ENCODE measurements at regions not wholly inside any gene's neighbourhood (a gene's known extent, or its start where the extent isn't known, plus 50 kb on each side); places are given as distances from the start of the nearest gene placed in this dataset.

- no peak overlapping the region for H3K4me2 ChIP-seq (ENCODE audit: insufficient read depth in 1 of 2, low read depth in 2 of 2, low read length in 2 of 2)
These were observed 275.3 kb upstream of the PRR20A start for GRCh38 chr13:56865416-56865815.

More at GRCh38 chr13:56865416-56865815, 275.3 kb upstream of the PRR20A start:
- FAIRE-seq (no peak), DNase-seq (ENCODE audit: low read depth in 1 of 2, low spot score in 2 of 2) (no peak)
- no peak overlapping the region for H4K91ac ChIP-seq (replicated peaks; ENCODE audit: insufficient read length, low read length)
- no peak overlapping the region for H3K9ac ChIP-seq (replicated peaks in 1 of 4; ENCODE audit: extremely low read depth in 1 of 4, low read depth in 3 of 4, low read length in 3 of 4)
- H2AK5ac ChIP-seq (ENCODE audit: low read depth, low read length): no peak overlapping the region
- H3K79me2 ChIP-seq (ENCODE audit: control insufficient read depth in 1 of 2, insufficient read depth in 2 of 2, low read length in 2 of 2): no peaks in the 10 kb centered on the region
- H2AFZ ChIP-seq (ENCODE audit: low read length): no peak overlapping the region
- H3K36me3 ChIP-seq (ENCODE audit: control insufficient read depth in 2 of 4, insufficient read depth in 4 of 4, low read length in 3 of 4): no peaks in the 10 kb centered on the region
- H3K14ac ChIP-seq (ENCODE audit: insufficient read length): no peak overlapping the region
- CTCF ChIA-PET (ENCODE audit: partially characterized antibody): no interaction called here
- H2BK20ac ChIP-seq (ENCODE audit: low read length): no peak overlapping the region
- no peak overlapping the region for H4K5ac ChIP-seq (ENCODE audit: insufficient read length, low read depth, low read length)
- H4K20me1 ChIP-seq (replicated peaks in 1 of 2; ENCODE audit: control insufficient read depth in 1 of 2, insufficient read depth in 2 of 2, low read length in 2 of 2): no peaks in the 10 kb centered on the region
- H3K23me2 ChIP-seq (ENCODE audit: low read depth, low read length): no peaks in the 10 kb centered on the region; the same call in 1 of the 2 replicates
- H3K79me1 ChIP-seq (ENCODE audit: low read depth, low read length): no peaks in the 10 kb centered on the region
- H2BK120ac ChIP-seq (replicated peaks; ENCODE audit: low read depth, low read length): no peak overlapping the region
- no peaks in the 10 kb centered on the region for H3K9me3 ChIP-seq (ENCODE audit: insufficient read depth in 2 of 2, low read depth in 1 of 2, low read length in 1 of 2)
- POLR2A ChIA-PET (ENCODE audit: partially characterized antibody): no interaction called here
- no peak overlapping the region for H3K4me3 ChIP-seq (ENCODE audit: extremely low read depth in 1 of 4, insufficient read depth in 2 of 4, low read depth in 3 of 4, low read length in 4 of 4)
- WGBS, 2 experiments (ENCODE audit: extremely low coverage in 1 of 2, insufficient coverage in 1 of 2, insufficient read length in 1 of 2, insufficient replicate concordance in 2 of 2, low coverage in 1 of 2, low lambda C conversion rate in 2 of 2, missing lambda C conversion rate in 1 of 2): 83% methylated on average over 1 of the region's 1 CpG; no CpG with 5 or more reads in 1 of the 2 experiments
- no peak overlapping the region for H3K18ac ChIP-seq (ENCODE audit: extremely low read depth, low read length)
- H3K4ac ChIP-seq (replicated peaks; ENCODE audit: insufficient read length, low read depth, low read length): no peak overlapping the region
- H3K27ac ChIP-seq (ENCODE audit: low read depth, low read length): no peak overlapping the region
- no peaks in the 10 kb centered on the region for H3K27me3 ChIP-seq (replicated peaks in 1 of 4; ENCODE audit: control insufficient read depth in 3 of 4, extremely low read depth in 1 of 4, insufficient read depth in 3 of 4, low read length in 3 of 4)
- no peak overlapping the region for H2BK12ac ChIP-seq (ENCODE audit: low read depth, low read length)
- no peak overlapping the region for H3K23ac ChIP-seq (ENCODE audit: insufficient read length)
- no peak for TF ChIP-seq CTCF (IDR thresholded peaks at IDR 0.05; ENCODE audit: control extremely low read depth in 1 of 3, insufficient read depth in 1 of 3, low read depth in 1 of 3, low read length in 3 of 3)
- no peak for TF ChIP-seq EZH2 (IDR thresholded peaks at IDR 0.05; ENCODE audit: low read depth, low read length, severe bottlenecking)
- H2BK15ac ChIP-seq (ENCODE audit: low read length): no peak overlapping the region
- no peak overlapping the region for H3K56ac ChIP-seq (replicated peaks; ENCODE audit: insufficient read length, low read depth, low read length)
- H2BK5ac ChIP-seq (ENCODE audit: low read depth, low read length): no peak overlapping the region
- no peak overlapping the region for H4K8ac ChIP-seq (ENCODE audit: extremely low read depth, insufficient read depth, low read length)
- peaks cover 0 to 2% (median 0%) of the 10 kb centered on the region in 4 experiments; a peak in 1 of 7 replicates for H3K4me1 ChIP-seq (replicated peaks in 1 of 4; ENCODE audit: control insufficient read depth in 3 of 4, insufficient read depth in 4 of 4, low read length in 3 of 4)

Measured in H1 (cell line).